Hindlimb muscle (tissue), 1 donor: ENCODE measurements at regions not wholly inside any gene's neighbourhood (a gene's known extent, or its start where the extent isn't known, plus 50 kb on each side); places are given as distances from the start of the nearest gene placed in this dataset.
A peak's percentile ranks its signal among the peaks of the same experiment; 100 is the strongest.

ENCODE experiments used
- DNase-seq: peaks from one replicate; pipeline ENCODE4 v3.0.0-alpha.2; 2013

GRCh38 chr2:136448986-136449780 lies 316.2 kb upstream of the THSD7B start:
- no peak for DNase-seq

GRCh38 chr2:136448432-136448831 lies 316.9 kb upstream of the THSD7B start:
- DNase-seq = no peak

- no peak for DNase-seq
Observed at GRCh38 chr2:136444323-136444722, 321.0 kb upstream of the THSD7B start.

DNA sequence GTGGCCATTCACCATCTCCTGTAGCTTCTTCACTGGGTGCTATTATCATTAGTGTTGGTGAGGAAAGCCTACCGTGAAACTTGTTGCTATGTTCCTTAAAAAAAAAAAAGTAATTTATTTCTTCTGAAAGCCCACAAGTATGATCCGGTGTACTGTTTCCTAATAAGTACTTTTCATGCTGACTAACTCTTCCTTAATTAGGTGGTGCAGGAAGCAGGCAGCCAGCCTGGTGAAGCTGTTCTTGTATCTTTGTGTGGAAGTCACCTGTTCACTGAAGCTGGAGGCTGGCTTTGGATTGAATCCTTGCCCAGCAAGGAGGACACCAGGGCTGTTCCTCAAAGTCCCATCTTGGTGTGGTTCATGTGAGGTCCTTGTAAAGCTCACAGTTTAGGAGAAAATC lies 321.7 kb upstream of the THSD7B start:
- no peak for DNase-seq

GRCh38 chr2:136441979-136442714 lies 323.2 kb upstream of the THSD7B start:
- no peak for DNase-seq

- no peak for DNase-seq
Observed at GRCh38 chr2:136439064-136439676, 321.2 kb upstream of the CXCR4 start.

DNA sequence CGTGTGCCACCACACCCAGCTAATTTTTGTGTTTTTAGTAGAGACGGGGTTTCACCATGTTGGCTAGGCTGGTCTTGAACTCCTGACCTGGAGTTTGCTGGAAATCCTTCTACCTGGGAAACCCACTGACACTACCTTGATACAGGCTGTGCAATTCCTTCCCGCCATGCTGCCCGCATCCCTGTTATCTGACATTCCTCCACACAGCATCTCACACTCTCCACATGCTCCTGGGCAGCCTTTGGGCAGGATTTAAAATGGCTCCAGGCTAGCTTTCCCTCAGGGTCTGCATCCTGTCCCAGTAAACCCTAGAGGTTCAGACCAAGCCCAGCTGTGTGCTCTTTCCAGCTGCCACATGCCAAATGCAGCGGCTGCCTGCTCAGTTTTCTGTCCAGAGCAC lies 319.5 kb upstream of the CXCR4 start:
- no peak for DNase-seq

DNA sequence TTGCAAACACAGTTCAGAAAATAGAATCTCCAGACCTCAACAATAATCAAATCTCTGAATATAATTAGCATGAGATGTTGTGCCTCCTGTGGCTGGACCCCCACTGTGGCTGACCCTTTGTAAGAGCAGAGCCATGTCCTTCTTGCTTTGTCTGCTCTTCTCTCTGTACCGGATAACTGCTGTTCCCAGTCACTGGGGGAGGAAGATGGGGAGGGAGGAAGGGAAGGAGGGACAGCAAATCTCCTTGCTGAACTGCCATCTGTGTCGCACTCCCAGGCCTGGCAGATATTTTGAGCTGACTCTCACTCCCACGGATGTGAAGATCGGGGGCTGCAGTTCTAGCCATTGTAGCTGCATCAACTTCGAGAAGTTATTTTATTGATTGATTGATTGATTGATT lies 319.0 kb upstream of the CXCR4 start:
- DNase-seq = no peak

GRCh38 chr2:136434251-136434715 lies 316.3 kb upstream of the CXCR4 start:
- DNase-seq = no peak

DNA sequence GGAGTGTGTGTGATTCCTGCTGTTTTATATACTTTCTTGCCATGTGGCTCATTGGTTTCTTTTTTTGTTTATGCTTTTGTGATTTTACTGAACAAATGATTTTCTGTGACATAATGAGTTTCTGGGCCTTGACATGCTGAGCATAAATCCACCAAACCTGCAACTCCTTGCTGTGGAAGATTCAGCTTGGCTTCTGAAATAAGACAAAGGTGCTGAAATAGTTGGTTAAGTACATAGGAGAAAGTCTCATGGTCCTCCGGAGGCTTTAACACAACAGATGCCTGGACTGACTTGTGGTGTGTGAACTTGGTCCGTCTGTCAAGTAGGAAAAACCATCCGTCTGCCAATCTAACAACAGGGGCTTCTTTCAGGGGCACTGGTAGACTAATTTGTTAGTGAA lies 315.3 kb upstream of the CXCR4 start:
- no peak for DNase-seq

DNA sequence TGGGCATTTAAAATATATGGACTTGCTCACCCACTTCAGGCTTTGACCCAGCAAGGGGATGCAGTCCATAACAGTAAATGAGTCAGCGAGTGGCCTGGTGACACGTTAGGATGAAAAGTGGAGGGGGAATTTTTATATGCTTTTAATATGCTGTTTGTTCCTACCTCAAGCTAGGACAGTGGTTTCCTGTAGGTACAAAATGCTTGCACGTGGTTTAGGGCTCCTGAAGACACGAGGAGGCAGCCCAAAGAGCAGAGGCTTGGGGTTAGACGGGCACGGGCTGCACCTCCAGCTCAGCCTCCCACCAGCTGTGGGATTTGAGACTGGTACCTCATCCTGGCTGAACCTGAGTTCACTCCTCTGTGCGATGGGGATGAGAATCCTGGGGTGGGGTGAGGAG lies 306.2 kb upstream of the CXCR4 start:
- DNase-seq = no peak

DNA sequence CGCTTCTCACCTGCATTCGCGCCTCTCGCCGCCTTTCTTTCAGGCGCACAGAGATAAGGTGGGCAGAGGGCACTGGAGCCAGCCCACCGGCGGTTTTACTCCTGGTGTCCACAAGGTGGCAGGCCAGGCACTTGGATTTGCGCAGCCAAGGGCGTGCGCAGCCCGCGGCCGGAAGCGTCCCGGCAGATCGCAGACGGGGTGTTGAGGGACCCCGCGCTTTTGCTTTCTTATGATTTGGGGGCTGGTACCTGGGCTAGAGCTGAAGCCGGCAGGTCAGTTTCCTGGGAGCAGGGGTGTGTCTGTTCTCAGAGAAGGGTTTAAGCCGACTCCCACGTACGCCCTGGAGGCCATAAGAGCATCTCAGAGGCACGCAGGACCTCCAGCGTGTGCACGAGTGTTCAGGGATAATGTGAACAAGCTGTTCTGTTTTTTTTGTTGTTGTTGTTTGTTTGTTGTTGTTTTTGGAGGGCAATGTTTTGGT lies 305.6 kb upstream of the CXCR4 start:
- peak; percentile 67 for DNase-seq

DNA sequence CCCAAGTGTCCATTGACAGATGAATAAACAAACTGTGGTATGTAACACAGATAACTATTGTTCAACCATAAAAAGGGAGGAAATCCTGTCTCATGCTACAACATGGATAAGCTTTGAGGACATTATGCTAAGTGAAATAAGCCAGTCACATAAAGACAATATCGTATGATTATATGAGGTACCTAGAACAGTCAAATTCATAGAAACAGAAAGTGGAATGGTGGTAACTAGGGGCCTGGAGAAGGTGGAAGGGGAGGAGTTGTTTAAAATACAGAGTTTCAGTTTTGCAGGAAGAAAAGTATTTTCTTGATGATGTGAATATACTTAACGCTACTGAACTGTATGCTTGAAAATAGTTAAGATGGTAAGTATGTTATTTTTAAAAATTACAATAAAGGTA lies 304.6 kb upstream of the CXCR4 start:
- DNase-seq = no peak

GRCh38 chr2:136420346-136420745 lies 302.4 kb upstream of the CXCR4 start:
- DNase-seq = no peak

GRCh38 chr2:136411946-136412345 lies 294.0 kb upstream of the CXCR4 start:
- no peak for DNase-seq

DNA sequence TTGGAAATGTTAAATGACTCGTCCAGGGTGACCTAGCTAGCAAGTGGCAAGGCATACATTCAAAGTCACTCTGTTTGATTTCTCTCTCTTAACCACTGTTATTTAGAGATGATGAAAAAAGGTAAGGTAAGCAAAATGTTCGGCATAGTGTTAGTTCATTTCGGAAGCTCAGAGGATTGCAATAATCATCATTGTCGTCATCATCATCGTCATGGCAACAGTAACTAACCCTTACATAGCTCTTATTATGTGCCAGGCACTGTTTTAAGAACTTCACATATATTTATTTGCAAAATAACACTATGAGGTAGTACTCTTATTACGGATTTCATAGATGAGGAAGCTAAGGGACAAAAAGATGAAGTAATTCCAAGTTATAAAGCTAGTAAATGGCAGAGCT lies 292.7 kb upstream of the CXCR4 start:
- no peak for DNase-seq

DNA sequence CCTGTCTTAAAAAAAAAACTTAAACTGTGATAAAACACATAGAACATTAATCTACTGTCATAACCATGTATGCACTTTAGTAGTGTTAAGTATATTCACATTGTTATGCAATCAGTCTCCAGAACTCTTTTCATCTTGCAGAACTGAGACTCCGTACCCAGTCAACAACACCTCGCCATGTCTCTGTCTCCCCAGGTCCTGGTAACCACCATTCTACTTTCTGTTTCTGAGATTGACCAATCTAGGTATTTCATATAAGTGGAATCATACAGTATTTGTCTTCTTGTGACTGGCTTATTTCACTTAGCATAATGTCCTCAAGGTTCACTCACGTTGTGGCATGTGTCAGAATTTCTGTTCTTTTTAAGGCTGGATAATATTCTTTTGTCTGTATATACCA lies 290.8 kb upstream of the CXCR4 start:
- DNase-seq = no peak

GRCh38 chr2:136407952-136408318 lies 290.0 kb upstream of the CXCR4 start:
- no peak for DNase-seq

DNA sequence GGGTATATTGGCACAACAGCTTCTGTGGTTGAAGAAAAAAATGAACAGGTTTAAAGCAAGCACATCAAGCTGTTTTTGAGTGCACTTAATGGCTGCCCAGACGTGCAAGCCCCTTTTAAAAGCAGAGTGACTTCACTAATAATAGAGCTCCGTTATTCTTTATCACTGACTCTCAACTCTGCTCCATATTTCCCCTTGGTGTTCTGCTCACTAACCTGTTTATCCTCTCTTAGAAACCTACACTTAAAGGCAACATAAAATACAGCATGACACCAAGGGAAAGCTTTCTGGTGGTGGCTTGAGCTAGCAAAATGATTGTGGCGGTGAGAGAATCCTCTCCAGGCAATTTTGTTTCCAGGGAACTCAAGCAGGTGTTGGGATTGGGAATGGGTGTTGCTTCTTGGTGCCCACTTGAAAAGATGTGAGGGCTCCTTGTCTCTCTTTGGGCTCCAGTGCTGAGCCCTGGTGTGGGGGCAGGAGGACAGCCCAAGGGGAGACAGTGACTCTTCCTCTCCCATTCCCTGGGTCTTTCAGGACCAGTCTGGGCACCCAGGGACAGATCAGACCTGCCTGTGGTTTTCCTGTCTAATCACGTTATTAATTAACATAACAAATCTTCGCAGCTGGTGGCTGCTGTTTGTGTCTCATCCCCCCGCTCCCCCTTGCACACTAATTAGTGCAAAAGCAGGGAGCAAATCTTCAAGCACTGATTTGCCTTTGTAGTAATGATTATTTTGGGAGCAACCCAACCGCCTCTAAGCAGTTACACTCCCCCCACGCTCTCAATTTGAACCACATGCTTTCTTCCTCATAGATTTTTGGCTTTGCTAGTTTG lies 289.4 kb upstream of the CXCR4 start:
- no peak for DNase-seq

DNA sequence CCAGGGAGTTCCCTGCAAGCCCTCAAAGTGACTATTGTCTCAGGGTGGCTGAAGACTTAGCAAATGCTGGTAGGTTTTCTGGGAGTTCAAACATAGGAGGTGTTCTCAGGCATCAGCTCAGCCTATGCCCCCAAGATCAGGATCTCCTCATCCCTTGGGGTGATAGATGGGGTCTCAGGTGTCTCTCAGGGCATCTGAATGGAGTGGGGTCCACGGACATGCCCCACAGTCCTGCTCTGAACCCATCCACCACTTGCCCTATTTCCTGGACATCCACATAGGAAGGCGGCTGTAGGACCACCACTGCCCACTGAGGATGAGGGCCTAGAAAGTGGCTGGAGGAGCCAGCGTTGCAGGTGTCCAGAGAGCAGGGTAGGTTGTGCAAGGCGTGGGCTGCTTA lies 287.0 kb upstream of the CXCR4 start:
- DNase-seq = no peak

GRCh38 chr2:136404176-136404575 lies 286.2 kb upstream of the CXCR4 start:
- peak; percentile 35 for DNase-seq

DNA sequence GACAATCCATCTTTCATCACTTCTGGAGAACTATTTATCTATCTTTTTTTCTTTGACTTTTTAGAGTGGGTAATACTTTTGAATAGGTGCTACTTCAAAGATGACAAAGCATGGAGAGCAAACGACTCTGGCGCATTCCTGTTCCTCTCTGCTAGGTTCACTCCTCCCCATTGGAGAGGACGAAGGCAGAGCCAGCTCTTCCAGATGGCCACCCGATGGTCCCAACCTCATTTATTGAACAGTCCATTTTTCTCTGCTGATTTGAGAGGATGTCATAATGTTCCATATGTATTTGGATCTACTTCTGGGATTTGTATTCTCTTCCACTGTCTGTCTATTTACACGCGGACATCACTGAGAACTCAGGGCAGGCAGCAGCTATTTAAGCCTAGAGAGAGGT lies 284.3 kb upstream of the CXCR4 start:
- no peak for DNase-seq
